Spleen (tissue), 7 donors: ENCODE measurements at regions not wholly inside any gene's neighbourhood (a gene's known extent, or its start where the extent isn't known, plus 50 kb on each side); places are given as distances from the start of the nearest gene placed in this dataset.
"Not testable (repeated sequence)": the region's sequence is repeated elsewhere in the genome, so short reads cannot be mapped to it uniquely, and the experiment has no call there.

Experiments used
- CTCF ChIP-seq, 11 experiments: fragments of 200-600 bp in 7 of 11; fragments of 450-650 bp in 4 of 11; sonication (generic) in 4 of 11; IDR thresholded peaks in 8 of 11; conservative IDR thresholded peaks in 3 of 11; 1 replicate in 7 of 11; 2 replicates in 4 of 11; pipeline versions ENCODE4 v1.4.0 to v1.8.0; 2016 to 2021; ENCODE audit warnings: antibody characterized with exemption in 11 of 11, inconsistent platforms in 4 of 11, mild to moderate bottlenecking in 1 of 11
- POLR2A ChIP-seq, 3 donors: fragments of 450-650 bp; IDR thresholded peaks; one replicate each; pipeline ENCODE4 v1.5.1; 2017; ENCODE audit warnings: antibody characterized with exemption in 3 of 3, mild to moderate bottlenecking in 1 of 3
- POLR2AphosphoS5 ChIP-seq, 3 donors: sonication (generic); formaldehyde crosslinking; IDR thresholded peaks; one replicate each; pipeline ENCODE4 v1.5.1; 2017; ENCODE audit warnings: antibody characterized with exemption in 3 of 3
- donor health status: DM: no; HTN: no; CAD: no; lungs with moderate emphysema.
- donor health status: DM: no; HTN: no; CAD: no.
- donor health status: DM: no; HTN: no; CAD: no.

DNA sequence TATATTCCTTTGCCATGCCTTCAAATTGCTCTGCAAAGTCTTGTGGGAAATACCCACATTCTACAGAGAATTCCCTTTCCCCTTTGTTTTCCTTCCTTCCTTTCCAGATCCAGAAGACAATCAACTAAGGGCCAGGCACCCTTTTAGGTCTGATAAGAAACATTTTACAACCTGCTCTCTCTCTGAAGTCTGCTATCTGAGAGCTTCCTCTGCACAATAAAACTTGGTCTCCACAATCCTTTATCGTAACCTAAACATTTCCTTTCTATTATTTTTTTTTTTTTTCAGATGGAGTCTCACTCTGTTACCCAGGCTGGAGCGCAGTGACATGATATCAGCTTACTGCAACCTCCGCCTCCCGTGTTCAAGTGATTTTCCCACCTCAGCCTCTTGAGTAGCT, 893.3 kb upstream of the NXPH2 start:
- not testable (repeated sequence) for TF ChIP-seq POLR2A (IDR thresholded peaks at IDR 0.05); POLR2AphosphoS5 (IDR thresholded peaks at IDR 0.05); CTCF (IDR thresholded peaks at IDR 0.05 in 8 of 11, conservative IDR thresholded peaks at IDR 0.05 in 3 of 11)
